Hepatocyte (in vitro differentiated cells): ENCODE measurements at regions not wholly inside any gene's neighbourhood (a gene's known extent, or its start where the extent isn't known, plus 50 kb on each side); places are given as distances from the start of the nearest gene placed in this dataset.

Experiments
- CTCF ChIP-seq: fragments of 200-600 bp; sonication (generic); IDR thresholded peaks from 2 replicates; pipeline ENCODE4 v1.5.1; 2016; ENCODE audit warnings: antibody characterized with exemption, mild to moderate bottlenecking; ENCODE audit not compliant: poor library complexity
- EZH2 ChIP-seq: fragments of 200-600 bp; sonication (generic); IDR thresholded peaks from 2 replicates; pipeline ENCODE4 v1.6.1; 2016; ENCODE audit warnings: antibody characterized with exemption, mild to moderate bottlenecking, borderline replicate concordance
- EZH2phosphoT487 ChIP-seq: fragments of 200-600 bp; sonication (generic); IDR thresholded peaks from one replicate; pipeline ENCODE4 v1.6.1; 2018; ENCODE audit warnings: antibody characterized with exemption, mild to moderate bottlenecking, low read depth, moderate library complexity; ENCODE audit not compliant: unreplicated experiment, severe bottlenecking

- TF ChIP-seq EZH2phosphoT487 (no peak), CTCF (no peak), EZH2 (no peak)
Observed at GRCh38 chr4:137376312-137376711, 156.0 kb downstream of the PCDH18 start.
